Body of pancreas (tissue), 4 donors: ENCODE measurements at regions not wholly inside any gene's neighbourhood (a gene's known extent, or its start where the extent isn't known, plus 50 kb on each side); places are given as distances from the start of the nearest gene placed in this dataset.

Experiments used
- POLR2A ChIP-seq, 3 donors: fragments of 450-650 bp; IDR thresholded peaks; one replicate each; pipeline ENCODE4 v1.6.1; 2016; ENCODE audit warnings: antibody characterized with exemption in 3 of 3, mild to moderate bottlenecking in 2 of 3
- TF ChIP-seq, protein P1 (sequence below), 7 experiments: fragments of 450-650 bp in 4 of 7; fragments of 200-600 bp in 3 of 7; sonication (generic) in 3 of 7; IDR thresholded peaks; one replicate each; pipeline ENCODE4 v1.5.1; 2016 to 2019; ENCODE audit warnings: antibody characterized with exemption in 7 of 7

DNA sequence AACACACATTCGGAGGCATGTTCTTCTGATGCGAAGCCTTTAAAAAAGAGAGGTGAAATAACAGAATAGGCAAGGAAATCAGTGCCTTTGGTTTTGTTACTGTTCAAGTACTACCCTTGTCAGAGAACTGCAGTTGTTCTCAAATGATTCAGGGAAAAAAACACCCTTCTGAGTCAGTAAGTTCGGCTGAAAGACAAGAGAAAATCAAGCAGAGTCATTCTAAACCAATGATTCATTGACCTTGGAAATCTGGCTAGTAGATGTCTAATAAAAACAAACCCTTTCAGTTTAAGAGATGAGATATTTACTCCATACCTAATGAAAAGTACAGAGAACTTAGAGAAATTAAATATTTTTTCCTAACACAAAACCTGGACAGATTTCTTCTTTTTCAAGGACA, 72.7 kb upstream of the ABI3BP start:
- TF ChIP-seq, protein P1, sequence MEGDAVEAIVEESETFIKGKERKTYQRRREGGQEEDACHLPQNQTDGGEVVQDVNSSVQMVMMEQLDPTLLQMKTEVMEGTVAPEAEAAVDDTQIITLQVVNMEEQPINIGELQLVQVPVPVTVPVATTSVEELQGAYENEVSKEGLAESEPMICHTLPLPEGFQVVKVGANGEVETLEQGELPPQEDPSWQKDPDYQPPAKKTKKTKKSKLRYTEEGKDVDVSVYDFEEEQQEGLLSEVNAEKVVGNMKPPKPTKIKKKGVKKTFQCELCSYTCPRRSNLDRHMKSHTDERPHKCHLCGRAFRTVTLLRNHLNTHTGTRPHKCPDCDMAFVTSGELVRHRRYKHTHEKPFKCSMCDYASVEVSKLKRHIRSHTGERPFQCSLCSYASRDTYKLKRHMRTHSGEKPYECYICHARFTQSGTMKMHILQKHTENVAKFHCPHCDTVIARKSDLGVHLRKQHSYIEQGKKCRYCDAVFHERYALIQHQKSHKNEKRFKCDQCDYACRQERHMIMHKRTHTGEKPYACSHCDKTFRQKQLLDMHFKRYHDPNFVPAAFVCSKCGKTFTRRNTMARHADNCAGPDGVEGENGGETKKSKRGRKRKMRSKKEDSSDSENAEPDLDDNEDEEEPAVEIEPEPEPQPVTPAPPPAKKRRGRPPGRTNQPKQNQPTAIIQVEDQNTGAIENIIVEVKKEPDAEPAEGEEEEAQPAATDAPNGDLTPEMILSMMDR (IDR thresholded peaks at IDR 0.05) = no peak
- TF ChIP-seq POLR2A (IDR thresholded peaks at IDR 0.05) = no peak
